ENCODE measurements at regions not wholly inside any gene's neighbourhood (a gene's known extent, or its start where the extent isn't known, plus 50 kb on each side); places are given as distances from the start of the nearest gene placed in this dataset.

DNA sequence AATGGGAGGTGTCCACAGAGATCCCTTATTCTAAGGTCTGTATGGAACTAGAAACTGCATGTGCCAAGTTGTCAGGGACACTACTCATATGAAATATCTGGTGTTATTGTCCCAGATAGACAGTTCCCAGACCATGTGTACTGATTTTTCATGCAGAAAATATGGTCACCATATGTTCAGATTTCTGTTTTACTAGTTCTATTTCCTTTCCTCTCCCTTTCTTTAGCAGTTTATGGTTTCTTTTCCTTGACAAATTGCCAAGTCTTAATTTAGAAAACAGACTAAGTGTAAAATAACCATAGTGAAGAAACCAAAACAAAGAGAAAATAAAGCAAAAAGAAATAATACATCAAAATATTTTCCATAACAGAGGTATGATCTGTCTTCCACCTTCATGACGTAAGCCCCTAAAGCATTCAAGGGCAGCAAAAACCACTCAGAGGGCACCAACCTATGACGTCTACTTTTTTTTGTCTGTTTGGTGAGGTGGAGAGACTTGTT is 248.5 kb downstream of the KCTD12 start:
- no peak for DNase-seq

DNA sequence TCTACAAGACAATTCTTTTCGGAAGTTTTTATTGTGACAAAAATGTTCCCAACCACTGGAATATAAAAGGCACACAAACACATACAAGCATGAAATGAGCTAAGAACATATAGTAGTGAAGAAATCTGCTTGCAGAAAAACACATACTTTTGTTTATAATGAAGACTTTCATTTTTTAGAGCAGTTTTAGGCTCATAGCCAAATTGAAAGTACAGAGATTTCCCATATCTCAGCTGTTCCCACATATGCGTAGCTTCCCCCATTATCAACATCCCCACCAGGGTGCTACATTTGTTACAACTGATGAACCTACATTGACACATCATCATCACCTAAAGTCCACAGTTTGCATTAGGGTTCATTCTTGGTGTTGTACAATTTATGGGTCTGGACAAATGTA is 249.4 kb downstream of the KCTD12 start:
- in situ Hi-C loops (cut with MboI; ENCODE audit: low pct_unique_long_range_greater_than_20kb, low sequenced_read_pairs): no loop called here
- DNase-seq: no peak

More for the DNA sequence above, 248.5 kb downstream of the KCTD12 start:
- in situ Hi-C loops (cut with MboI; ENCODE audit: low pct_unique_long_range_greater_than_20kb, low sequenced_read_pairs): no loop called here

DNA sequence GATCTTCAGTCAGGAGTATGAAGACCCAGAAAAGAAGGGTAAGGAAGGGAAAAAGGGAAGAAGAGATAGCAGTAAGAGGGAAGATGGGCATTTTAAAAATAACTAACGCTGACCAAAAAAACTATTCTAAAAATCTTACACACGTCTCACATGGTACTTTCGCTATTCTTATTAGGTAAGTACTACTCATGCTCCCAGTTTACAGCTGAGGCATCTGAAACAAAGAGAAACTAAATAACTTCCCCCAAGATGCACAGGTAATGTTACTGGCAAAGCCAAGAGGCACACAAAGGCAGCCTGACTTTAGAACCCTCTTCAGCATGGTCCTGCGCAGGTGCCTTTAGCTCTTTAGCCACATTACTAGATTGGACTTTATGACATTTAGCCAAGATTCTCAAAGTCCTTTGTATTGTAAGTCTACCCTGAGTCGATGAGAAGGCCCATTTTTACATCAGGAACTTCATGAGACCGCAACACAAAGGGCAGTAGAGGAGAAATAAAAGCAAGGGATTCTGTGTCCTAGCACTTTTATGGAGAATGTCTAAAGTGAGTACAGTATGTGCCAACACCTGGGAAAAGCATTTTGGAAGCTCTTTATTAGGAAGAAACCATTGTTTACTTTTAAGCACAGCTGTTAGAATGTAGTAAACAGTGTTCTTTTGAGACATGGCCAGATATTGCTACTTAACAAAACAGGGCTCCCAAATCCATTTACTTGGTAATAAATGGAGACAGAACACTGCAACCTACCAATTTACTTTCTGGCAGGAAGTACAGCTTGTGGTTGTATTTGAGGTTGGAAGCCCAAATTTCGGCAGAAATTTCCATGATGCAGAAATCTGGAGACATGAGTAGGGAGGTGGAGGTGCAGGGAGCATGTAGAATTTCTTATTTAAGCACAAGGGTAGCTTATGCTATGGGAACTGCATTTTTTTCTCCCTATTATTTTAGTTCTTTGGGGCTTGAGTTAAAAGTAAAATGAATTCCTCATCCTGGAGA is 250.7 kb downstream of the KCTD12 start:
- no peak for DNase-seq

DNA sequence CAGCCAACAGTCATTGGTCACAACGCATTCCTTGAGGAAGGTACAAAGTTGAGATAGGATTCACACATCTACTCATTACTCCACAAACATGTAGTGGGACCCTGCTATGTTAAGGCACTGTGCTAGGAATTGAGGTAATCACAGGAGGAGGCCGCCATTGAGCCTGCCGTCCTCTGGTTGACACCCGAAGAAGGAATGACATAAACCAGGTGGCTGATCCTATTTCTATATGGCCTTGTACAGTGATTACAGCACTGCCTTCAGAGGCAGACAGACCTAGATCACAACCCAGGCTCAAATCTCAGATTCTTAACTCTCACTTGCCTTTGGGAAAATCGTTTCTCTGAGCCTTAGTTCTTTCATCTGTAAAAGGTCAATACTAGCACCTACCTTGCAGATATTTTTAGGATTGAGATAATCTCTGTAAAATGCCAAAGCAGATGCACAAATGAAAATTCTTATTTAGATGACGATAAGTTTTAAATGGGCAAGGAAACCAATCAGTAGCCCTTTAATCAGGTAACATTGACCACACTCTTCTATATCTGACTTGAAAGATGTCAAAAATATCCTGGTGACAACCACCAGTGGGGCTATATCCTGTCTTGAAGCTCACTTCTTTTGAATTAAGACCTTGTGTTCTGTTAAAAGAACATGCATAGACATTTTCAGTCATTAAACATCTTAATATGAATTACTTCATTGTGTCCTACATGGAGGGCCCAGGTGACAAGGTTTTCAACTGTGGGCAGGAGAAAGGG is 251.6 kb downstream of the KCTD12 start:
- in situ Hi-C loops (cut with MboI; ENCODE audit: low pct_unique_long_range_greater_than_20kb, low sequenced_read_pairs): no loop called here

More for the DNA sequence above, 250.7 kb downstream of the KCTD12 start:
- in situ Hi-C loops (cut with MboI; ENCODE audit: low pct_unique_long_range_greater_than_20kb, low sequenced_read_pairs): no loop called here

DNA sequence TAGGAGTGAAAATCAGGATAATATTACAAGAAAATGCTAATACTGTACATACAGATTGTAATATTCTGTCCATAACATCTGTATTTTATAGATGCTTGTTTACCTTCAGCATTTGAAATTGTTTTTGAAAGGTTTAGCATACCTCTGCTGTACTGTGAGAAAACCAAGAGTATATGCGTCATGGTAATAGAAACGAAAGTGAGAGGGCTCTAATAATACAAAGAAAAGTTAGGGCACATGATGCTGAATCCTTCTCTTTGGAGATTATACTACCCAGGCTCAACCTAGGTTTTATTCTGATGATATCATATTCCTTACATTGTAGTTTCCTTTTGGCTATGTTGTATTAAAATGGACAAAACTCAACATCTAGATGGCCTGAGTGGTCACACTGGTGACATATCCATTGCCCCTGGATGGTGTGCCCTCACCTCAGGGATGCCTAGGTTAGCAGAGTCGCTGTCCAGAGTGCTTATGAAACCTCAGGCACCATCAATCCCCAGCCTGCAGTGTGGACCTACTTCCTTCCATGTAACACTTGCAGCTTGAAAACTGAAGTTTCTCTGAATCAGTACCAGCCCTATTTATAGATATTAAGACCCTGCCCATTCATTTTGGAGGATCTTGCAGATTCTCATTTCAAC is 253.7 kb downstream of the KCTD12 start:
- DNase-seq: no peak
- in situ Hi-C loops (cut with MboI; ENCODE audit: low pct_unique_long_range_greater_than_20kb, low sequenced_read_pairs): no loop called here

More for the DNA sequence above, 251.6 kb downstream of the KCTD12 start:
- no peak for DNase-seq

DNA sequence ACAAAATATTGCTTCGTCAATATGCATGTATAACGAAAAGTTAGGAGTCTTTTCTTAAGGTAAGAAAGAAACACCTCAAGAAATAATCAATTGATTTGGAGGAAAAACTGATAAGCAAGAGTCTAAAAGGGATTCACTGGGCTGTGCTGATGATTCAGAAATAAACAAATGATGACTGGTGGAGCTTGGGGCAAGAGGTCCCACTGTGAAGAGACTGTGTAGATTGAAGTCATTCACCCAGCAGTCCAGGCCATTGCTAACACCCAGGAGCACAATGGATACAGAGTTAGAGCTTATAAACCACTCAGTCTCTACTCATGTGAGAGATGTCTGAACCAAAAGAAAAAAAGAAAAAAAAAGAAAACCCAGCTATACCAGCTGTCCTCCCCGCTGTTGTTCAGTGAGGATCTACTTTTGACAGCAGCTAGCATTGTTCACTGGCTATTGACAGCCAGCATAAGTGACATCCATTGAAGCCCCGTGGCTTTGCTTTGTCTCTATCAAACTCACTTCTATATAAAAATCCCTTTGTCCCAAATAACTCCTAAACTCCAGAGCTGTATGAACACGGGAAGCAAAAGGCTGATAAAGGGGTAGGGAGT is 255.5 kb downstream of the KCTD12 start:
- in situ Hi-C loops (cut with MboI; ENCODE audit: low pct_unique_long_range_greater_than_20kb, low sequenced_read_pairs): no loop called here

DNA sequence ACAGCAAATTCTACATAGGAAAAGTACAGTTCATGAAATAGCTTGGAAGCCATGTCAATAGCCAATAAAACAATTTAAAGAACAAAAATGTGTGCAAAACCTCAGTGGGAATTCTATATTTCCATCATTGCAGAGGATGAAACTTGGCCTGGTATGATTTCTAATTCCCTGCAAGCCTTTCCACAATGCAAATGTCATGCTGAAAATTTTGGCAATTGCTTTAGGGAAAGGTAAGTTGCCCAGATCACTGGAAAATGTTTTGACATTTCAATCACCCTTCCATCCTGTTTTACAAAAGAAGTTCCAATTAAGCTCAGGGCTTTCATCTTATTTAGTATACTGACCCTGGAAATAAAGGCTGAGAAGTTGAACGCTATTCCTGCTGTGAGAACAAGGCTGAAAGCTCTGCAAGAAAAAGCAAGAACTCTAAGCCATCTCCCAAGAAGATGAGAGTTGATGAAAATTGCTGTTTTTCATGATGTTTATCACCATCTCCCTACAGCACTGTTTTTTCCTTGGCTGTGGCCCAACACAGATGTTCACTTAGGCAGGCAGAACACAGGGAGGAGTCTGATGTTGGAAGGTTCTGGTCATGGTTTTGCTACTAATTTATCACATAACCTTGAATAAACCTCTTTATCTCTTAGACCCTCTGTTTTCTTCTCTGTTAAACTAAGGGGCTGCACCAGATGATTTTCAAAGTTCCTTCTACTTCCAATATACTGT is 263.7 kb downstream of the KCTD12 start:
- no peak for DNase-seq
- in situ Hi-C loops (cut with MboI; ENCODE audit: low pct_unique_long_range_greater_than_20kb, low sequenced_read_pairs): no loop called here

More for the DNA sequence above, 255.5 kb downstream of the KCTD12 start:
- no peak for DNase-seq

DNA sequence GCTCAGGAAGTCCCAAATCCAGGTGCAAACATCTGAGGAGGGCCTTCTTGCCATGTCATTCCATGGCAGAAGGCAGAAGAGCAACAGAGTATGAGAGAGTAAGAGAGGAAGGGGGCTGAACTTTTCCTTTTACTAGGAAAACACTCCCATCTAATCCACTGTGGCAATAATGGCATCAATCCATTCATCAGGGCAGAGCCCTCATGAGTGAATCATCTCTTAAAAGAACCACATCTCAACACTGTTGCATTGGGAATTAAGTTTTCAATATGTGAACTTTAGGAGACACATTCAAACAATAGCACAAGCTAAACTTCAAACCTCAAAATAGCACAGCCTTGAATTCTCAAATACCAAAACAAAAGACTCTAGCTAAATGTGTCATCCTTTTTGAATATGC is 264.5 kb downstream of the KCTD12 start:
- in situ Hi-C loops (cut with MboI; ENCODE audit: low pct_unique_long_range_greater_than_20kb, low sequenced_read_pairs): no loop called here
- DNase-seq: no peak

DNA sequence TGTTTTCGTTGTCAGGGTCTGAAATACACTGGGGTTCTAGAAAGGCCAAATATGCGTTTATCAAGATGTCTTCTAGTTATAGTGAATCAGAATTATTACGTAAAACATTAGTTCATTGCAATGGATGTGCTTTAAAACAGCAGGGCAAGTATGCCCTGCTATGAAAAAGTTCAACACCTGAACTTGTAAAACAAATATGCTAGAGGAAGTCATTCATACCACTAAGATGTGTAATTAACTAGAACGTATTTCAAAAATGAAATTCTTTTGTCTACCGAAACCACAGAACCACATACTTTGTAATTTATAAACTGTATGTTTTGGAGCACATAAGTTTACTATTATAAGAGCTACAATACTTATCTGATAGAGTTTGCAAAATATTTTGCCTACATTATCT is 266.2 kb downstream of the KCTD12 start:
- DNase-seq: no peak
- in situ Hi-C loops (cut with MboI; ENCODE audit: low pct_unique_long_range_greater_than_20kb, low sequenced_read_pairs): no loop called here

DNA sequence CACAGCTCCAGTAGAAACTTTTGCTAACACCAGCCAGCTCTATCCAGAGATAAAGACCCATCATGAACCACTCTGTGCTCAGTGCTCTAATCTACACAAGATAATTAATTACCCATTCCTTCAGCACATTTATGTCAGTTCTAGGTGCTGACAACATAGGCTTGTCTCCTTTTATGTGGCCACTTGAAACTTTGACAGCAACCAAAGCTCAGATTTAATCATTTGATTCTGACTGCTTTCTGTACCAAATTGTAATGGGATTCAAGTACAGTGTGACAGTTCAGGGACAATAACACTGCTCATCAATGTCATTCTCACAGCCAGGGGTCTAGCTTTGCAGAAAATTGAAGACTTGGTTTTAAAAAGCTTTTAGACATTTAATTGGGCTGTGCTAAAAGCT is 266.6 kb downstream of the KCTD12 start:
- no peak for DNase-seq
- in situ Hi-C loops (cut with MboI; ENCODE audit: low pct_unique_long_range_greater_than_20kb, low sequenced_read_pairs): no loop called here

DNA sequence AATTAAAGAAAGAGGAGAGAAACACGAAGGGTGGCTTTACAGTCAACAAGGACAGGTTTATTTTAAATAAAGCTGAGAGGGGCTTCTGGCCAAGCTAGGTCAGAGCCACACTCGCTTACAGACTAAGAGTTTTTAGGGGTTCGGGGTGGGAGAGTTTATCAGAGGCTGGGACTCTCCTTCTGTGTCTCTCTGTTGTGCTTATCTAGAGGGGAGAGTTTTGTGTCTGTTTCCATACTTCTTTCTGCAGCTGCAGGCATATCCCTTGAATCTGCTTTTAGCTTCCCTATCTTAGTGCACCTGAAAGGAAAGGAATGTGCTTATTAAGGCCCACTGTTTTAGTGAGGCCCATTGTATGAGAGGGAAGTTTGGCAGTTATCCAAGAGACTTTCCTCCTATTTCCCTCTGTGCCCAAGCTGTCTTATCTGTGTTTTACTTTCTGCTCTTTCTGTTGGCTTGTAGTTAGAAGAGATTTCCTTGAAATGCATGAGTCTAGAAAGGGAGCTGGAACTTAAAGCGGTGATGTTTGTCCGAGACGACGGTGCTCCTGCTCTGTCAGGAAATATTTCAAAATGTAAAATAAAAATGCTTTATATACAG is 275.3 kb downstream of the KCTD12 start:
- in situ Hi-C loops (cut with MboI; ENCODE audit: low pct_unique_long_range_greater_than_20kb, low sequenced_read_pairs): no loop called here
- no peak for DNase-seq

DNA sequence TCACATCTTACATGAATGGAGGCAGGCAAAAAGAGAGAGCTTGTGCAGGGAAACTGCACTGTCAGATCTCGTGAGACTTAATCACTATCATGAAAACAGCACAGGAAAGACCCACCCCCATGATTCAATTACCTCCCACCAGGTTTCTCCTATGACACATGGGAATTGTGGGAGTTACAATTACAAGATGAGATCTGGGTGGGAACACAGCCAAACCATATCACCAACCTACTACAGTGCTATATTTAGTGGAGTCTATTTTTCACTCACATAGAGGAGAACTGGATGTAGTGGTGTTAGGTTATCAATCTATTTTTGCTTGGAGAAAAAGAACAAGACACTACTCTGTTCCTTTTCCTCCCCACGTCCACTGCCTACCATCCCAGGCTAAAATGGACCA is 276.6 kb downstream of the KCTD12 start:
- in situ Hi-C loops (cut with MboI; ENCODE audit: low pct_unique_long_range_greater_than_20kb, low sequenced_read_pairs): no loop called here
- no peak for DNase-seq

DNA sequence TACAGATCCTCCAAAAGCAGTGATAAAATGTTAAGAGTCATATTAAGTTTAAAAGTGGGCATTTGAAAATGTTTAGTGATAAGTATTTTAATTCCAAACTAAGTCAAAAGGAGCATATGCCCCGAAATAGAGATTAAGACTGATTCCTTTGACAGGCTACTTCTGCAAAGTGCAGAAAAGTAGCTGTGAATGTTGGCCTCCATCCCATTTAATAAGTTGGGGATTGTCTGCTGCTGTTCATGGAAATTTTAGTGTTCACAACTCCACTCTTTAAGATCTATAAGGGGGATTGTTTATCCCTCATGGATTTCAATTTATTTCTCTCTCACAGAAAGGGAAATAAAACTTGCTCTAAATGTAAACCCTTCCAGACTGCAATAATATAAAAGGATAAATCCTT is 278.3 kb downstream of the KCTD12 start:
- no peak for DNase-seq
- in situ Hi-C loops (cut with MboI; ENCODE audit: low pct_unique_long_range_greater_than_20kb, low sequenced_read_pairs): no loop called here

DNA sequence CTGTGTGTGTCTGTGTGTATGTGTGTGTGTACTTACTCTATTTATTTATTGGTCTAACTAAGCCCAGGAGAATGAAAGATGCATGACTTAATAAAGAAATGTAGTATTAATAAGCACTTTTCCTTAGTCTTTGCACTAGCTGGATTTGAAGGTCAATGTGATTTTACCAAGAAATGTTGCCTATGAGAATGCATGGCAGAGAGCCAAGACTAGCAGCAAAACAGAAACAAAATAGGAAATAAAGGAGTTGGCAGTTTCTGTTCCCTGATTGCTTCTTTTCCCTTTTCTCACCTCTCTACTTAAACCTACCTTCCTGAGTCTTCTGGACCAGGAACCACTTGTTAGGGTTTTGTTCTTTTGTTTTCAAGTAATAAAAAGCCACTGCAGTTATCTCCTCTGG is 286.1 kb downstream of the KCTD12 start:
- no peak for DNase-seq
- in situ Hi-C loops (cut with MboI; ENCODE audit: low pct_unique_long_range_greater_than_20kb, low sequenced_read_pairs): no loop called here

DNA sequence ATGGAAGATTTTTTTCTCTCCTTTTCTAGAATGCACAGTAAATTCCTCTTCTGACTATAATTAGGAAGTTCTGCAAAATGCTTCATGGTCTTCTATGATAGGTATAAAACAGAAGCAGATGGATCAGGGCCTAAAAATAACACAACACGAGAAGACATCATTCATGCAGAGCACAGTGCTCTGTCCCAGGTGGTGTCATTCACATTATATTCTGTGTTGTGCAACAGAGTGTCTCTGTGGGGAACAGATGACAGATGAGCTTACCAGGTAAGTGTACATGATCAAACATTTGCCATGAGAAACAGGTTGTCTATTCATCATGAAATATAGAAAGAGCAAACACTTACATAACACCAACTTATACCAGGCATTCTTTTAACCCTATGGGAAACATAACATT is 288.3 kb downstream of the KCTD12 start:
- no peak for DNase-seq
- in situ Hi-C loops (cut with MboI; ENCODE audit: low pct_unique_long_range_greater_than_20kb, low sequenced_read_pairs): no loop called here

DNA sequence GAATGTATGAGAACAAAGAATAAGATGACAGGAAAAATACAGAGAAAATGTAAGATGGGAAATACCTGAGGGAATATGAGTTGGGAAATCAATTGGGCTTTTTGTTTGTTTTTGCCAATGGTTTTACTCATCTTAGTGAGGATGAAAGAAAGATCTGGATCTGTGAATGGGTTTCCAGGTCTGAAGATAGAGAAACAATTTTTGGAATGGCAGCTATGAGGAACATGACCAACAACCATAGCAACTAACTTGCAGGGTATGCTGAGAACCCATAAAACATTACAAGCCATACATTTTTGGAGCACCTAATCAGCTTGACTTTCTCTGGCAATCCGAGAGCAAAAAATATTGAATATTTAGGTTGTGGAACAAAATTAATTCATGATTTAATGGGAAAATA is 290.0 kb downstream of the KCTD12 start:
- in situ Hi-C loops (cut with MboI; ENCODE audit: low pct_unique_long_range_greater_than_20kb, low sequenced_read_pairs): no loop called here
- DNase-seq: no peak

DNA sequence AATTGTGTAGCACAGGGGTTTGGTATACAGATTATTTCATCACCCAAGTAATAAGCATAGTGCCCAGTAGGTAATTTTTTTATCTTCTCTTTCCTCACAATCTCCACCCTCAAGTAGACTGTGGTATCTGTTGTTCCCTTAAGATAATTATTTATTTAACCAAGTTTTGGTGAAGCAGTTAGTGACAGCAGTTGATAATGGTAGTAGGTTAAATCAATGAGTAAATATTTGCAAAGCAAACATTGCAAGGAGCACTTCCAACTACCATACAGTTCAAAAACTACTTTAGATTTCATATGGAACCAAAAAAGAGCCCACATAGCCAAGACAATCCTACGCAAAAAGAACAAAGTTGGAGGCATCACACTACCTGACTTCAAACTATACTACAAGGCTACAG is 291.8 kb downstream of the KCTD12 start:
- in situ Hi-C loops (cut with MboI; ENCODE audit: low pct_unique_long_range_greater_than_20kb, low sequenced_read_pairs): no loop called here
- no peak for DNase-seq

DNA sequence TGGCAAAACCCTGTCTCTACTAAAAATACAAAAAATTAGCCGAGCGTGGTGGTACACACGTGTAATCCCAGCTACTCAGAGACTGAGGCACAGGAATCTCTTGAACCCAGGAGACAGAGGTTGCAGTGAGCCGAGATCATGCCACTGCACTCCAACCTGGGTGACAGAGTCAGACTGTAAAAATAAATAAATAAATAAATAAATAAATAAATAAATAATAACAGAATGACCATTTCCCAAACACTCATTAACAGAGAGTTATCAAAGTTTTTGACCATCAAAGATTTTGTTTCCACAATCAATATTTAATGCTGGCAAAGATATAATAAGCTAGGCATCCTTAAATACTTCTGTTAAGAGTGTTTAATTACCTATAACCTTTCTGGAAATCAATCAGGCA is 299.4 kb downstream of the KCTD12 start:
- in situ Hi-C loops (cut with MboI; ENCODE audit: low pct_unique_long_range_greater_than_20kb, low sequenced_read_pairs): no loop called here
- no peak for DNase-seq
